HEK293T (cell line): ENCODE measurements at regions not wholly inside any gene's neighbourhood (a gene's known extent, or its start where the extent isn't known, plus 50 kb on each side); places are given as distances from the start of the nearest gene placed in this dataset.

Experiments
- ARNT ChIP-seq: fragments of 450-650 bp; IDR thresholded peaks from 2 replicates; pipeline ENCODE4 v1.6.1; 2017; ENCODE audit warnings: mild to moderate bottlenecking
- BHLHE40 ChIP-seq: fragments of 450-650 bp; IDR thresholded peaks from 2 replicates; pipeline ENCODE4 v1.6.1; 2016; ENCODE audit warnings: mild to moderate bottlenecking, moderate library complexity, borderline replicate concordance
- CTBP1 ChIP-seq: fragments of 450-650 bp; IDR thresholded peaks from 2 replicates; pipeline ENCODE4 v1.6.1; 2016; ENCODE audit warnings: borderline replicate concordance
- ELF4 ChIP-seq: fragments of 450-650 bp; IDR thresholded peaks from 2 replicates; pipeline ENCODE4 v1.6.1; 2017; ENCODE audit warnings: antibody characterized with exemption
- FOXA1 ChIP-seq: fragments of 450-650 bp; IDR thresholded peaks from 2 replicates; pipeline ENCODE4 v1.6.1; 2016; ENCODE audit warnings: mild to moderate bottlenecking
- FOXM1 ChIP-seq: fragments of 450-650 bp; IDR thresholded peaks from 2 replicates; pipeline ENCODE4 v1.6.1; 2017; ENCODE audit warnings: mild to moderate bottlenecking, borderline replicate concordance
- HDGF ChIP-seq: fragments of 450-650 bp; IDR thresholded peaks from 2 replicates; pipeline ENCODE4 v1.6.1; 2017; ENCODE audit warnings: antibody characterized with exemption, borderline replicate concordance
- L3MBTL2 ChIP-seq: fragments of 450-650 bp; conservative IDR thresholded peaks from 2 replicates; pipeline ENCODE4 v1.6.1; 2016; ENCODE audit warnings: mild to moderate bottlenecking
- SP1 ChIP-seq: fragments of 450-650 bp; IDR thresholded peaks from 2 replicates; pipeline ENCODE4 v1.6.1; 2017
- SUZ12 ChIP-seq: fragments of 450-650 bp; IDR thresholded peaks from 2 replicates; pipeline ENCODE4 v1.6.1; 2016; ENCODE audit warnings: mild to moderate bottlenecking
- TARDBP ChIP-seq: fragments of 450-650 bp; IDR thresholded peaks from 2 replicates; pipeline ENCODE4 v1.6.1; 2016
- ZNF384 ChIP-seq: fragments of 450-650 bp; IDR thresholded peaks from 2 replicates; pipeline ENCODE4 v1.6.1; 2016
- TF ChIP-seq, protein P1 (sequence below): fragments of 450-650 bp; IDR thresholded peaks from 2 replicates; pipeline ENCODE4 v1.6.1; 2016

DNA sequence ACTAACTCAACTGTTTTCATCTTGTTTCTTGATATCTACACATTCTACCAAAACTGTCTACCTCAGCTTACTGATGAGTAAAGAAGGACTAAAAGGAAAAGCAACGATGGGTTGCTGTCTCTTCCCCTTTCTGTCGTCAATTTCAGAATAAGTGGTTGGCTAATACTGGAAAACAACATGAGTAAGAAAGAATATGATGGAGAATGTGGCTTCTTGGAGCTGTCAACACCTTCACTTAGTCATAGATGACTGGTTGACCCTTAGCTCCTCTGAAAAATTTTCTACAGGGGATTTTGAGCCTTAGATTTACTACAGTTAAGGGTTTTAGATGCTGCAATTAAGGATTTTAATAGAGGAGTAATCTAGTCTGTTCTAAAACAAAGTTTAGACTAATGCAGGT, 797.9 kb downstream of the TLE4 start:
- TF ChIP-seq SP1 (no peak), ARNT (no peak), HDGF (no peak), TARDBP (no peak), SUZ12 (no peak), FOXM1 (no peak), FOXA1 (no peak), ELF4 (no peak), BHLHE40 (no peak), CTBP1 (no peak), L3MBTL2 (no peak), ZNF384 (no peak)
- TF ChIP-seq, protein P1, sequence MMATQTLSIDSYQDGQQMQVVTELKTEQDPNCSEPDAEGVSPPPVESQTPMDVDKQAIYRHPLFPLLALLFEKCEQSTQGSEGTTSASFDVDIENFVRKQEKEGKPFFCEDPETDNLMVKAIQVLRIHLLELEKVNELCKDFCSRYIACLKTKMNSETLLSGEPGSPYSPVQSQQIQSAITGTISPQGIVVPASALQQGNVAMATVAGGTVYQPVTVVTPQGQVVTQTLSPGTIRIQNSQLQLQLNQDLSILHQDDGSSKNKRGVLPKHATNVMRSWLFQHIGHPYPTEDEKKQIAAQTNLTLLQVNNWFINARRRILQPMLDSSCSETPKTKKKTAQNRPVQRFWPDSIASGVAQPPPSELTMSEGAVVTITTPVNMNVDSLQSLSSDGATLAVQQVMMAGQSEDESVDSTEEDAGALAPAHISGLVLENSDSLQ = no peak
